K562 (cell line): ENCODE measurements at regions not wholly inside any gene's neighbourhood (a gene's known extent, or its start where the extent isn't known, plus 50 kb on each side); places are given as distances from the start of the nearest gene placed in this dataset.

Source experiments
- ATAC-seq: fragments of 200-7000 bp; cut with Tn5 transposase; 3 replicates; pipeline ENCODE4 v1.9.1; 2020; ENCODE audit warnings: moderate library complexity
- BruUV-seq: library from RNA; stranded (reverse); fragments of 400-500 nt; replicated peaks from 2 replicates; lab custom pipeline; 2021; lab: Mats Ljungman, UMichigan
- CTCF ChIA-PET: fragments of 300-600 bp; formaldehyde crosslinking; extraction: SDS; loops from one replicate; lab custom pipeline; 2021; ENCODE audit warnings: low intra/inter-chr PET ratio; lab: Yijun Ruan, JAX
- POLR2A ChIA-PET: fragments of 300-600, 350-650 bp; sonication (Branson Sonifier 250); formaldehyde crosslinking; extraction: SDS; loops from one replicate; lab custom pipeline; 2021; ENCODE audit warnings: antibody characterized with exemption, inconsistent platforms; lab: Yijun Ruan, JAX
- DNase-seq, 4 experiments: peaks; one replicate each; pipeline versions ENCODE4 v3.0.0 to v3.0.0-alpha.2; 2011 to 2018; ENCODE audit warnings: low spot score in 3 of 4, mixed read lengths in 3 of 4; ENCODE audit errors: extremely low read depth in 1 of 4
- FAIRE-seq: peaks from 2 replicates; lab custom pipeline; 2011; peaks lifted over from hg19 to GRCh38; lab: Jason Lieb, UNC
- H2AFZ ChIP-seq: 2 replicates; pipeline ENCODE4 v1.6.0; 2011; ENCODE audit warnings: low read depth, low read length, control low read depth, inconsistent platforms
- H3K27ac ChIP-seq: fragments of 200-600 bp; 3 replicates; pipeline ENCODE4 v1.8.0; 2011; ENCODE audit warnings: low read depth, mild to moderate bottlenecking, control low read depth, inconsistent platforms, low read length, moderate library complexity, mixed read lengths; ENCODE audit errors: extremely low read depth
- H3K27me3 ChIP-seq, 2 experiments: fragments of 300-600 bp in 1 of 2; 2 replicates in 1 of 2; 3 replicates in 1 of 2; pipeline versions ENCODE4 v1.6.0 to v1.8.0; 2011; ENCODE audit warnings: inconsistent platforms in 2 of 2, low read length in 2 of 2, mild to moderate bottlenecking in 1 of 2, mixed read lengths in 1 of 2, moderate library complexity in 1 of 2; ENCODE audit not compliant: control insufficient read depth in 2 of 2, insufficient read depth in 2 of 2
- H3K36me3 ChIP-seq: fragments of 300-600 bp; 3 replicates; pipeline ENCODE4 v1.8.0; 2011; ENCODE audit warnings: mild to moderate bottlenecking, low read length, inconsistent platforms; ENCODE audit not compliant: control insufficient read depth, insufficient read depth
- H3K4me1 ChIP-seq, 2 experiments: fragments of 200-600 bp in 1 of 2; replicated peaks in 1 of 2; 2 replicates in 1 of 2; 3 replicates in 1 of 2; pipeline versions ENCODE4 v1.5.1 to v1.8.0; 2011; ENCODE audit warnings: inconsistent platforms in 2 of 2, low read length in 2 of 2, mild to moderate bottlenecking in 1 of 2, mixed read lengths in 1 of 2, moderate library complexity in 1 of 2; ENCODE audit not compliant: control insufficient read depth in 2 of 2, insufficient read depth in 2 of 2
- H3K4me2 ChIP-seq: 2 replicates; pipeline ENCODE4 v1.6.1; 2011; ENCODE audit warnings: low read length, control low read depth, inconsistent platforms, mixed read lengths; ENCODE audit not compliant: insufficient read depth
- H3K4me3 ChIP-seq: fragments of 200-600 bp; sonication (generic), shearing (Covaris generic); 2 replicates; pipeline ENCODE4 v1.5.1; 2016; ENCODE audit warnings: control low read depth, inconsistent platforms
- H3K79me2 ChIP-seq: fragments of 200-600 bp; 3 replicates; pipeline ENCODE4 v1.8.0; 2011; ENCODE audit warnings: low read length, inconsistent platforms; ENCODE audit not compliant: control insufficient read depth, insufficient read depth
- H3K9ac ChIP-seq, 2 experiments: 2 replicates each; pipeline versions ENCODE4 v1.6.0 to v1.6.1; 2011; ENCODE audit warnings: low read depth in 2 of 2, low read length in 2 of 2, control low read depth in 1 of 2, inconsistent platforms in 1 of 2, mild to moderate bottlenecking in 1 of 2, mixed read lengths in 1 of 2; ENCODE audit not compliant: insufficient read depth in 1 of 2
- H3K9me1 ChIP-seq: one replicate; pipeline ENCODE4 v1.6.0; 2011; ENCODE audit warnings: inconsistent platforms, mild to moderate bottlenecking, low read length, moderate library complexity; ENCODE audit not compliant: control insufficient read depth, insufficient read depth
- H3K9me3 ChIP-seq: replicated peaks from 2 replicates; pipeline ENCODE4 v1.5.1; 2011; ENCODE audit warnings: low read depth, low read length, inconsistent platforms; ENCODE audit not compliant: control insufficient read depth, insufficient read depth
- H4K20me1 ChIP-seq: replicated peaks from 2 replicates; pipeline ENCODE4 v1.6.1; 2011; ENCODE audit warnings: low read length, inconsistent platforms, mixed read lengths; ENCODE audit not compliant: control insufficient read depth, insufficient read depth
- ARID2 ChIP-seq: fragments of 450-650 bp; IDR thresholded peaks from 2 replicates; pipeline ENCODE4 v1.6.1; 2017; ENCODE audit warnings: antibody characterized with exemption, mild to moderate bottlenecking
- C11orf30 ChIP-seq: fragments of 450-650 bp; IDR thresholded peaks from 2 replicates; pipeline ENCODE4 v1.6.1; 2016; ENCODE audit warnings: low read depth, mild to moderate bottlenecking
- CBX1 ChIP-seq: sonication (generic); IDR thresholded peaks from 2 replicates; pipeline ENCODE4 v1.6.1; 2016; ENCODE audit warnings: antibody characterized with exemption, low read depth, mild to moderate bottlenecking
- MBD1 ChIP-seq: fragments of 250-450 bp; sonication (Bioruptor Pico); IDR thresholded peaks from 2 replicates; pipeline ENCODE4 v1.8.0; 2022; ENCODE audit warnings: inconsistent platforms
- POU5F1 ChIP-seq: fragments of 150-350 bp; IDR thresholded peaks from 2 replicates; pipeline ENCODE4 v1.6.1; 2014; ENCODE audit warnings: borderline replicate concordance, low read length, low read depth, mild to moderate bottlenecking; ENCODE audit not compliant: partially characterized antibody
- SMAD1 ChIP-seq: fragments of 150-350 bp; IDR thresholded peaks from 2 replicates; pipeline ENCODE4 v1.6.1; 2014; ENCODE audit warnings: low read length, low read depth; ENCODE audit not compliant: partially characterized antibody
- TOE1 ChIP-seq, 2 experiments: fragments of 450-650 bp in 1 of 2; sonication (generic) in 1 of 2; formaldehyde crosslinking in 1 of 2; IDR thresholded peaks; 2 replicates each; pipeline versions ENCODE4 v1.7.1 to v1.8.0; 2016 to 2022; ENCODE audit warnings: borderline replicate concordance in 2 of 2, mild to moderate bottlenecking in 2 of 2, antibody characterized with exemption in 1 of 2, inconsistent platforms in 1 of 2, low read depth in 1 of 2, missing genetic modification reagents in 1 of 2, moderate library complexity in 1 of 2
- ZKSCAN1 ChIP-seq: fragments of 150-350 bp; IDR thresholded peaks from 2 replicates; pipeline ENCODE4 v1.6.1; 2016; ENCODE audit warnings: low read depth, low read length
- WGBS: fragments of 100-300 bp; shearing (Covaris generic); methylation state at CpG from one replicate; pipeline ENCODE4 v1.1.6; 2016; ENCODE audit warnings: low coverage, mixed read lengths; ENCODE audit not compliant: insufficient coverage; ENCODE audit errors: missing lambda C conversion rate; 5-methylcytosine and 5-hydroxymethylcytosine counted together
- in situ Hi-C: fragments of 300-500 bp; cut with MboI; formaldehyde crosslinking; loops from 4 replicates; pipeline ENCODE4 v1.15.0; 2018; ENCODE audit warnings: inconsistent platforms, mixed read lengths
- intact Hi-C: fragments of 100-400 bp; cut with micrococcal nuclease; formaldehyde crosslinking; loops from 2 replicates; pipeline ENCODE4 v1.14.2; 2022

GRCh38 chr12:86572455-86572854, 316.3 kb upstream of the MGAT4C start:
- no peak overlapping the region for H3K4me3 ChIP-seq
- 0% methylated on average over 1 of the region's 1 CpG for WGBS
- no peak overlapping the region for H3K27ac ChIP-seq
- H3K36me3 ChIP-seq: no peaks in the 10 kb centered on the region
- H4K20me1 ChIP-seq: no peaks in the 10 kb centered on the region
- TF ChIP-seq TOE1 (IDR thresholded peaks at IDR 0.05; ENCODE audit: borderline replicate concordance) (no peak), TOE1 (CRISPR knock-in tag; IDR thresholded peaks at IDR 0.05; ENCODE audit: borderline replicate concordance, low read depth) (no peak), POU5F1 (no peak), C11orf30 (no peak), ZKSCAN1 (no peak), MBD1 (no peak), ARID2 (no peak), CBX1 (no peak), SMAD1 (no peak)
- no peak overlapping the region for H3K4me2 ChIP-seq
- no peaks in the 10 kb centered on the region for H3K9me3 ChIP-seq
- H3K79me2 ChIP-seq: no peaks in the 10 kb centered on the region
- ChIA-PET CTCF (no interaction called here), POLR2A (no interaction called here)
- no peak overlapping the region for H2AFZ ChIP-seq
- BruUV-seq: no TSS peak
- FAIRE-seq: no peak
- no peak overlapping the region for H3K9ac ChIP-seq
- DNase-seq: no peak
- intact Hi-C loops: no loop called here
- no peaks in the 10 kb centered on the region for H3K27me3 ChIP-seq
- no peak for ATAC-seq
- H3K4me1 ChIP-seq: no peaks in the 10 kb centered on the region
- H3K9me1 ChIP-seq: no peaks in the 10 kb centered on the region
- in situ Hi-C loops: no loop called here
